ENCODE measurements at regions not wholly inside any gene's neighbourhood (a gene's known extent, or its start where the extent isn't known, plus 50 kb on each side); places are given as distances from the start of the nearest gene placed in this dataset.
"Not testable (repeated sequence)": the region's sequence is repeated elsewhere in the genome, so short reads cannot be mapped to it uniquely, and the experiment has no call there.

- H2BK12ac ChIP-seq (ENCODE audit: low read depth, low read length); H3K4ac ChIP-seq (replicated peaks; ENCODE audit: insufficient read length, low read depth, low read length); H3K79me2 ChIP-seq (ENCODE audit: control insufficient read depth in 1 of 2, insufficient read depth in 2 of 2, low read length in 2 of 2); H2BK5ac ChIP-seq (ENCODE audit: low read depth, low read length); H3K36me3 ChIP-seq (ENCODE audit: control insufficient read depth in 2 of 4, insufficient read depth in 4 of 4, low read length in 3 of 4); H3K27me3 ChIP-seq (replicated peaks in 1 of 4; ENCODE audit: control insufficient read depth in 3 of 4, extremely low read depth in 1 of 4, insufficient read depth in 3 of 4, low read length in 3 of 4); H3K79me1 ChIP-seq (ENCODE audit: low read depth, low read length); H3K18ac ChIP-seq (ENCODE audit: extremely low read depth, low read length); CTCF ChIA-PET (ENCODE audit: partially characterized antibody); H4K91ac ChIP-seq (replicated peaks; ENCODE audit: insufficient read length, low read length); H3K4me3 ChIP-seq (ENCODE audit: extremely low read depth in 1 of 4, insufficient read depth in 2 of 4, low read depth in 3 of 4, low read length in 4 of 4); H3K56ac ChIP-seq (replicated peaks; ENCODE audit: insufficient read length, low read depth, low read length); H4K5ac ChIP-seq (ENCODE audit: insufficient read length, low read depth, low read length); H3K27ac ChIP-seq (ENCODE audit: low read depth, low read length); H2BK120ac ChIP-seq (replicated peaks; ENCODE audit: low read depth, low read length); H3K23me2 ChIP-seq (ENCODE audit: low read depth, low read length); H3K4me1 ChIP-seq (replicated peaks in 1 of 4; ENCODE audit: control insufficient read depth in 3 of 4, insufficient read depth in 4 of 4, low read length in 3 of 4); H3K4me2 ChIP-seq (ENCODE audit: insufficient read depth in 1 of 2, low read depth in 2 of 2, low read length in 2 of 2); POLR2A ChIA-PET (ENCODE audit: partially characterized antibody); H3K14ac ChIP-seq (ENCODE audit: insufficient read length); H3K23ac ChIP-seq (ENCODE audit: insufficient read length); H2BK20ac ChIP-seq (ENCODE audit: low read length); FAIRE-seq; H3K9ac ChIP-seq (replicated peaks in 1 of 4; ENCODE audit: extremely low read depth in 1 of 4, low read depth in 3 of 4, low read length in 3 of 4); H2AK5ac ChIP-seq (ENCODE audit: low read depth, low read length); H4K20me1 ChIP-seq (replicated peaks in 1 of 2; ENCODE audit: control insufficient read depth in 1 of 2, insufficient read depth in 2 of 2, low read length in 2 of 2); H2BK15ac ChIP-seq (ENCODE audit: low read length); H3K9me3 ChIP-seq (ENCODE audit: insufficient read depth in 2 of 2, low read depth in 1 of 2, low read length in 1 of 2); H4K8ac ChIP-seq (ENCODE audit: extremely low read depth, insufficient read depth, low read length); DNase-seq (ENCODE audit: low read depth in 1 of 2, low spot score in 2 of 2); H2AFZ ChIP-seq (ENCODE audit: low read length): not testable (repeated sequence)
- 94% methylated on average over 3 of the region's 3 CpGs; no CpG with 5 or more reads in 1 of the 2 experiments for WGBS, 2 experiments (ENCODE audit: extremely low coverage in 1 of 2, insufficient coverage in 1 of 2, insufficient read length in 1 of 2, insufficient replicate concordance in 2 of 2, low coverage in 1 of 2, low lambda C conversion rate in 2 of 2, missing lambda C conversion rate in 1 of 2)
Observed at GRCh38 chr16:8068225-8068624, 522.1 kb downstream of the TMEM114 start.
